ENCODE measurements at regions not wholly inside any gene's neighbourhood (a gene's known extent, or its start where the extent isn't known, plus 50 kb on each side); places are given as distances from the start of the nearest gene placed in this dataset.

- TF ChIP-seq TCF12 (IDR thresholded peaks at IDR 0.05; ENCODE audit: low read depth, low read length) (no peak), SP2 (IDR thresholded peaks at IDR 0.05; ENCODE audit: low read length) (no peak)
Observed at GRCh38 chr2:12852135-12852534, 135.4 kb downstream of the TRIB2 start (continued).

Measured in H1 (cell line).